GM19395 (cell line): ENCODE measurements at regions not wholly inside any gene's neighbourhood (a gene's known extent, or its start where the extent isn't known, plus 50 kb on each side); places are given as distances from the start of the nearest gene placed in this dataset.
"Not testable (repeated sequence)": the region's sequence is repeated elsewhere in the genome, so short reads cannot be mapped to it uniquely, and the experiment has no call there.

Source experiments
- ATAC-seq: cut with Tn5 transposase; IDR thresholded peaks from one replicate; pipeline ENCODE4 v1.9.1; 2021; ENCODE audit warnings: mild to moderate bottlenecking, moderate library complexity; ENCODE audit not compliant: unreplicated experiment

- ATAC-seq = no peak
These were observed 465.9 kb upstream of the ERCC4 start for GRCh38 chr16:13453938-13454553.

DNA sequence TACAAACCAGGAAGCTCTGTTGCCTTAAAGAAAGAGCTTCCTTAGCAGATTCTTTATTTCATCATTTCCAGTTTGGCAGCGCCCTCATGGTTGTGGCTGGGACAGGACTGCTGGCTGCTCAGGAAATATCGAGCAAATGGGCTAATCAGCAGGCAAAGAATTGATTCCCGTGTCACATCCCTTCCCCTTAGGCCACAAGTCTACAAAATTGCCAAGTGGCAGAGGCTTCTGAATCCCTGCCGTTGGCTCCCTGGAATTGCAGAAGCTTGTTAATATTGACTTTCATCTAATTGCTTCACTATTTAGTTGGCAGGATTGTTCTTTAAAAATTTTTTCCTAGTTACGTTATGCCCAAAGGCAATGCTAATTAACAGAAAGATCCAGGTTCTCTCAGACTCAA, 456.3 kb upstream of the ERCC4 start:
- no peak for ATAC-seq

DNA sequence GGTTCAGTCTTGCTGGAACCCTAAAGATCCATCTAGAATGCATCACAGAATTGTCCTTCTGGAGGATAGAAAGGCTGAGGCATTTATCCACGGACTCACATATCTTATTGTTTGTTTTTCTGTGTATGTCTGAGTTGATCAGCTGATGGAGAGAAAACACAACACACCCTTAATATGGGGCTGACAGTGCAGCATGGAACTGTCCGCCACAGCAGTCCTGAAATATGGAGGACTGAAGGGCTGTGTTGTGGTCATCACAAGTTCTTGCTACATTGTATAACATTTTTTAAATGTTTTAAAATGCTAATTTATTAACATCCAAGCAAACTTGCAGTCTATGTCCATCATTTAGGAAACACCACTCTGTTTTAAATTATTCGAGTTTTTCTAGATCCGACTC, 448.9 kb upstream of the ERCC4 start:
- no peak for ATAC-seq

GRCh38 chr16:13478991-13479390, 441.0 kb upstream of the ERCC4 start:
- ATAC-seq = no peak

GRCh38 chr16:13479549-13479948, 440.4 kb upstream of the ERCC4 start:
- no peak for ATAC-seq

DNA sequence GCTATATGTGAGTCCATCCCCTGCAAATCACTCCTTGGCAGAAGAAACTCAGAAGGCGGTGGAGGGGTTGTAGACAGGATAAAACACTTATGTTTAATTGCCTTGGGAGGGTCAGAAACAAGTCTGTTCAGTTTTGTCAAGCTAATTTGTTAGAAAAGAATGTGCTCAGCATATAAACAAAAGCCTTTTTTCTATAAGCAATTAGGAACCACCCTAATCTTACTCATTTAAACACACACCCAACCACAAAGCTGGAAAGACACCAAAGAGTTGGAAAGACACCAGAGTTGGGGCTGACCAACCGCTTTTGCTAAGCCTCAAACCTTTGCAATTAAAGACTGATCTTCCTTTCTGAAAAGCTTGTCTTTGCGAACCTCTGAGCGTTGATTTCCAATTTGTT, 439.2 kb upstream of the ERCC4 start:
- ATAC-seq = no peak

- no peak for ATAC-seq
These were observed 436.8 kb upstream of the ERCC4 start for GRCh38 chr16:13483121-13483520.

DNA sequence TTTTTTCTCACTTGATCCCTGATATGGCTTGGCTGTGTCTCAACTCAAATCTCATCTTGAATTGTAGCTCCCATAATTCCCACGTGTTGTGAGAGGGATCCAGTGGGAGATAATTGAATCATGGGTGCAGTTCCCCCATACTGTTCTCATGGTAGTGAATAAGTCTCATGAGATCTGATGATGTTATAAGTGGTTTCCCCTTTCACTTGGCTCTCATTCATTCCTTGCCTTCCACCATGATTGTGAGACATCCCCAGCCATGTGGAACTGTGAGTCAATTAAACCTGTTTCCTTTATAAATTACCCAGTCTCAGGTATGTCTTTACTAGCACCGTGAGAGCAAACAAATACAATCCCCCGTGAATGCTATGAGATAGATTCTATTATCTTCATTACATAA, 430.5 kb upstream of the ERCC4 start:
- not testable (repeated sequence) for ATAC-seq

GRCh38 chr16:13492046-13492445, 427.9 kb upstream of the ERCC4 start:
- no peak for ATAC-seq

DNA sequence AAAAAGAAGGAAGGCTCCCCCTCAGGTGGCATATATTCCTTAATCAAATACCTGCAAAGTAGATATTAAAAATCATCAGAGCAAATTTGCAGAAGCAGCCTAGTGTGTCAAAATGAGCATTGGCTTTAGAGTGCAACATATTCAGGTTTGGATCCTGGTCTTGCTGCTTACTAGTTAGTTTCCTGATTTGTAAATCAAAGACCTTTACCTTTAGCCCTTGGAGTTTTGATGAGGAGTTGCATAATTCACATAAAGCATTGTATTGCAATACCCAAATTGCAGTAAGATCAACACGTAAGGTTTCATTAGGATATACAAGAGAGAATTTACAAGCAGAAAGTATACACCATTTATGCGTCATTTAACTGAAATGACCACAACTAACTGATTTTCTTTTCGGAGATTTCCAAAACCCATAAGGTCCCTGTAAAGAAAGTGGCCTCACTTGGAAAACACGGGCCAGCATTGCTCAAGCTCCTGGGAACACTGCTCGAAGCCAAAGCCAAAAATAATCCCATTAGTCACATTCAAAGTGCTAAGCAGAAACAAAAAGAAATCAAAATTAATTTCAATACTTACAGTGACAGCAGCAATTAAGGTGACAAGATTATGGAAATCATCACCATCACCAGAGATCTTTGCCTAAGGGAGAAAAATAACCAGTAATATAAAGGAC, 415.9 kb upstream of the ERCC4 start:
- no peak for ATAC-seq

DNA sequence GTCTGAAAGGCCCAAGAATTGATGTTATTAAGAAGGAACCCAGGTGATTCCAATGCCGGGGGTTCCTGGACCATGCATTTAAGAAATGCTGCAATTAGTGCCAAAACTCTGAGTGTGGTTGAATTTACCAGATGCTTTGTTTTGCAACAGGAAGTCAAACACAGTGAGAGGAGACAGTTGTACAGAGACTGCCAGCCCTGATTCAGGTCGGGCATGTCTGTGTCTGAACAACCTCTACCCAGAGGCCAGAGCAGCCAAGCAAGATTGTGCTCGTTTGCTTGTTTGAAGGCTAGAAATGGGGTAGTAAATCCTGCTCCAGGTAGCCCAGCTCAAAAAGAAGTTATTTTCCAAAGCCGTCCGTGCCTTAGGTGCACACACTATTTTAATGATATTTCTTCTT, 412.4 kb upstream of the ERCC4 start:
- no peak for ATAC-seq

- no peak for ATAC-seq
These were observed 409.4 kb upstream of the ERCC4 start for GRCh38 chr16:13510425-13511151.

- ATAC-seq = no peak
These were observed 402.1 kb upstream of the ERCC4 start for GRCh38 chr16:13517841-13518240.

DNA sequence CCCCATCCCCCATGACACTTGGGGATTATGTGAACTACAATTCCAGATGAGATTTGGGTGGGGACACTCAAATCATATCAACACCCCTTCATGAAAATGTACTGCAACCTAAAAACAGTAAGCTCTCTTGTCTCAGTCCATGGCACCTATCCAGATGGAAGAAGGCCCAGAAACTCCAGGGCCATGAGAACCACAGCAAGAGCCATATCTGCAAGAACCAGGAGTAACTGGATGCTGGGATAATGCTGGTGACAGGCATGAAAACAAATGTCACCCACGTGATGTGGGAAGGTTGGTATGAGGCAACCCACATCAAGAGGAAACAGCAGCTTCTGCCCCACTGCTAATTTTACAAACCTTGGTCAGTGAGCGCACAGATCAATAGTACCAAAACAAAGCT, 400.1 kb upstream of the ERCC4 start:
- no peak for ATAC-seq

GRCh38 chr16:13521356-13521755, 398.6 kb upstream of the ERCC4 start:
- no peak for ATAC-seq

GRCh38 chr16:13527332-13527731, 392.6 kb upstream of the ERCC4 start:
- ATAC-seq = no peak

GRCh38 chr16:13528691-13529090, 391.3 kb upstream of the ERCC4 start:
- ATAC-seq = no peak

DNA sequence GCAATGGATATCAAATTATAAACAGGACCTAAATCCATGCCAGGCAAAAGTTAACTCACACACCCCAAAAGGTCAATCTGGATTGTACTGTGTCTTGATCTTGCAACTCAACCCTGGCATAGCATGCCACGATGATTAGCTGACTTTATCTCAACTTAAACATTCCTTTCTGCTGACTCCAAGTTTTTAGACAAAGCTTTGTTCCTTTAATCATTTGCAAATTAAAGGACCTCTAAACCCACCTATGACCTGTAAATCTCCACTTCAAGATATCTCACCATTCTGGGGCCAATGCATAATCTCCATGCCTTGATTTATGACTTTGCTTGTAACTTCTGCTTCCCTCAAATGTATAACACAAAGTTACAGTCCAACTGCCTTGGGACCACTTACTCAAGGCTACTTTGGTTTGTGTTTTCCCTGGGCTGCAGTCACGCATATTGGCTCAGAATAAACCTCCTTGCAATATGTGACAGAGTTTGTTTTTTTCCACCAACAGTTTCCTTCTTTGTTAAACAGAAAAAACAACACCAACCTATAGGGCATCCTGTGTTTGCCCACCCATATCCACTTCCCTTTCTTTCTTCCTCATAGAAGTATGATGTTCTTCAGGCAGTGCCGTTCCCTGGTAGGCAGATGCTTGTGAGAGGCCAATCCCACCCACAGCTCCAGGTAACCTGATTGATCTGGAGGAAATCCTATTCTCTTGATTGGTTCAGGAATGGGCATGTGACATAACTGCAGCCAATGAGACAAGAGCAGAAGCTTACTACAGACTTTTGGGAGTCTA, 390.6 kb upstream of the ERCC4 start:
- ATAC-seq = no peak

GRCh38 chr16:13540771-13541170, 379.2 kb upstream of the ERCC4 start:
- ATAC-seq = no peak

DNA sequence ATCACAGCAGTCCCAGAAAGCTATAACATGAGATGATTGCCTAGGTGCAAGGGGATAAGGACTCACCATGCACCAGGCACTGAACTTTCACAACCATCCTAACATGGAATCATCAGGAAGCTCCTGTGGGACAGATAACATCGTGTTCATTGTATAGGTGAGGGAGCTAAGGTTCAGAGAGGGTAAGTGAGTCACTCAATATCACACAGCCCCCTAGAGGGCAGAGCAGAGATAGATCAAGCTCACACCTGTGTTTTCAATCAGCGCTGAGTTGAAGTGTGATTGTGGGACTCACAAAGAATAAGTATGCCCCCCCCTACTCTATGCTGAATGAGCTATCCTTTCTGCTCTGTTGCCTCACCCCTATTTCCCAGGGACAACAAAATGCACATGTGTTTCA, 377.7 kb upstream of the ERCC4 start:
- ATAC-seq = no peak

GRCh38 chr16:13543850-13544249, 376.1 kb upstream of the ERCC4 start:
- no peak for ATAC-seq

DNA sequence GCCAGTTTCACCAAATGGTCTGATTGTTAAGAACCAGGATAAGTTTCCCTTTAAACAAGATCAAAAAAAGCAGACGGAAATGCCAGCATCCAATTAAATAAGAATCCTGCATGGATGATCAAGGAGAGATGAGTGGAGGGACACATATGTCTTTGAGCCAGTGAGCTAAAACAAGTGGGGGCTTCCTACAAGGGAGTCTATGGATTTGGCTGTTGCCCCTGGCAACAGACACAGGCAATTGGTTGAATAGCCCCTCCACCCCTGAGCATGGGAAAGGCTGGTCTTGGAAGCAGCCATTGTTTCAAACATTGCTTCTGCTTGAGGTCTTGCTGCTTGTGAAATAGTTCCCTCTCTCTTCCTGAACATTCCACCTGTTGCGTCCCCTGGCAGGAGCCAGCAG, 374.7 kb upstream of the ERCC4 start:
- ATAC-seq = no peak
